HT-29 (cell line): ENCODE measurements at regions not wholly inside any gene's neighbourhood (a gene's known extent, or its start where the extent isn't known, plus 50 kb on each side); places are given as distances from the start of the nearest gene placed in this dataset.
A peak's percentile ranks its signal among the peaks of the same experiment; 100 is the strongest.

Experiments
- DNase-seq: peaks from one replicate; pipeline ENCODE4 v3.0.0-alpha.2; 2015; ENCODE audit warnings: low spot score

GRCh38 chr6:139587469-139587868, 213.0 kb upstream of the CITED2 start:
- DNase-seq = peak; percentile 21

GRCh38 chr6:139586273-139586672, 211.8 kb upstream of the CITED2 start:
- DNase-seq = no peak

GRCh38 chr6:139584599-139584998, 210.2 kb upstream of the CITED2 start:
- no peak for DNase-seq

- DNase-seq = peak; percentile 16
These were observed 209.0 kb upstream of the CITED2 start for GRCh38 chr6:139583420-139583819.

GRCh38 chr6:139582956-139583355, 208.5 kb upstream of the CITED2 start:
- no peak for DNase-seq

- DNase-seq = no peak
These were observed 207.0 kb upstream of the CITED2 start for GRCh38 chr6:139581485-139581865.

GRCh38 chr6:139580592-139581484, 206.4 kb upstream of the CITED2 start:
- no peak for DNase-seq

GRCh38 chr6:139577763-139578604, 203.5 kb upstream of the CITED2 start:
- DNase-seq = no peak

- no peak for DNase-seq
These were observed 202.8 kb upstream of the CITED2 start for GRCh38 chr6:139577124-139577762.

- DNase-seq = no peak
These were observed 197.6 kb upstream of the CITED2 start for GRCh38 chr6:139572001-139572400.

GRCh38 chr6:139570166-139570565, 195.7 kb upstream of the CITED2 start:
- no peak for DNase-seq

GRCh38 chr6:139569566-139569965, 195.1 kb upstream of the CITED2 start:
- no peak for DNase-seq

- peak; percentile 50 for DNase-seq
These were observed 194.6 kb upstream of the CITED2 start for GRCh38 chr6:139568956-139569538.

- no peak for DNase-seq
These were observed 193.9 kb upstream of the CITED2 start for GRCh38 chr6:139568151-139568955.

GRCh38 chr6:139567095-139567494, 192.6 kb upstream of the CITED2 start:
- DNase-seq = no peak

- no peak for DNase-seq
These were observed 191.1 kb upstream of the CITED2 start for GRCh38 chr6:139565591-139565990.

- DNase-seq = no peak
These were observed 183.1 kb upstream of the CITED2 start for GRCh38 chr6:139557547-139557946.

GRCh38 chr6:139556532-139556931, 182.1 kb upstream of the CITED2 start:
- no peak for DNase-seq

- DNase-seq = no peak
These were observed 179.5 kb upstream of the CITED2 start for GRCh38 chr6:139553916-139554315.

GRCh38 chr6:139551376-139551775, 176.9 kb upstream of the CITED2 start:
- DNase-seq = no peak

- DNase-seq = no peak
These were observed 175.9 kb upstream of the CITED2 start for GRCh38 chr6:139550361-139550760.
